ENCODE measurements at regions not wholly inside any gene's neighbourhood (a gene's known extent, or its start where the extent isn't known, plus 50 kb on each side); places are given as distances from the start of the nearest gene placed in this dataset.
A peak's percentile ranks its signal among the peaks of the same experiment; 100 is the strongest.

GRCh38 chr20:60117065-60117464 lies 158.8 kb downstream of the CDH26 start:
- TF ChIP-seq MAFK (IDR thresholded peaks at IDR 0.05; ENCODE audit: low read depth, low read length) (no peak), MAZ (IDR thresholded peaks at IDR 0.05; ENCODE audit: borderline replicate concordance, low read depth, low read length) (no peak), POLR2A (IDR thresholded peaks at IDR 0.05; ENCODE audit: low read depth, low read length) (no peak), FOS (IDR thresholded peaks at IDR 0.05; ENCODE audit: low read depth, low read length) (no peak), RAD21 (IDR thresholded peaks at IDR 0.05; ENCODE audit: low read length) (no peak), CHD1 (IDR thresholded peaks at IDR 0.05; ENCODE audit: low read depth, low read length) (no peak), NFE2L2 (IDR thresholded peaks at IDR 0.05; ENCODE audit: low read depth, low read length) (no peak), USF2 (IDR thresholded peaks at IDR 0.05; ENCODE audit: low read depth, low read length) (no peak), BHLHE40 (IDR thresholded peaks at IDR 0.05; ENCODE audit: low read depth, low read length) (no peak), RCOR1 (IDR thresholded peaks at IDR 0.05; ENCODE audit: insufficient replicate concordance, low read length) (no peak), CEBPB (IDR thresholded peaks at IDR 0.05; ENCODE audit: low read depth, low read length) (no peak), RFX5 (IDR thresholded peaks at IDR 0.05; ENCODE audit: low read depth, low read length) (no peak)
- H2BK15ac ChIP-seq (ENCODE audit: low read depth, low read length): no peak overlapping the region
- no peaks in the 10 kb centered on the region for H3K4me1 ChIP-seq (ENCODE audit: control insufficient read depth, insufficient read depth, low read length)
- H3K9me1 ChIP-seq (ENCODE audit: insufficient read depth, low read length): no peaks in the 10 kb centered on the region
- H2BK5ac ChIP-seq (ENCODE audit: low read depth, low read length, poor library complexity, severe bottlenecking): no peak overlapping the region
- DNase-seq: peak; percentile 8
- no peak overlapping the region for H3K27ac ChIP-seq (ENCODE audit: insufficient read depth, low read length)
- H3K4me3 ChIP-seq (ENCODE audit: insufficient read depth, low read depth, low read length): no peak overlapping the region
- WGBS, 2 experiments (ENCODE audit: extremely low coverage in 2 of 2, insufficient read length in 1 of 2): 19% methylated on average over 3 of the region's 7 CpGs; no CpG with 5 or more reads in 1 of the 2 experiments
- no peak overlapping the region for H3K14ac ChIP-seq (replicated peaks; ENCODE audit: low read depth, low read length)
- CTCF ChIA-PET: no interaction called here
- peaks cover 4% of the 10 kb centered on the region for H3K27me3 ChIP-seq (ENCODE audit: control insufficient read depth, insufficient read depth, low read length)
- no peak overlapping the region for H2BK120ac ChIP-seq (ENCODE audit: low read depth, low read length)
- dilution Hi-C loops (cut with HindIII; ENCODE audit: low sequenced_read_pairs, unreplicated experiment): no loop called here
- H3K56ac ChIP-seq (ENCODE audit: extremely low read depth, insufficient read depth, low read length): no peak overlapping the region
- H3K36me3 ChIP-seq (ENCODE audit: control insufficient read depth, insufficient read depth, low read length): no peaks in the 10 kb centered on the region
- in situ Hi-C loops (cut with MboI; ENCODE audit: low sequenced_read_pairs): no loop called here
- no peaks in the 10 kb centered on the region for H4K20me1 ChIP-seq (ENCODE audit: insufficient read depth, low read length)
- no peak overlapping the region for H3K4ac ChIP-seq (ENCODE audit: low read depth, low read length)
- no peak overlapping the region for H3K9ac ChIP-seq (ENCODE audit: low read depth, low read length)
- no peak overlapping the region for H2BK20ac ChIP-seq (ENCODE audit: low read depth, low read length)
- H3K9me3 ChIP-seq (ENCODE audit: control insufficient read depth, insufficient read depth, low read length): no peaks in the 10 kb centered on the region
- BruUV-seq (replicated peaks): no TSS peak
- ATAC-seq (ENCODE audit: low read depth): no peak
- H2AK9ac ChIP-seq (replicated peaks; ENCODE audit: low read depth, low read length, poor library complexity): no peak overlapping the region
- no peak overlapping the region for H3K18ac ChIP-seq (ENCODE audit: low read depth, low read length)
- no peak overlapping the region for H4K91ac ChIP-seq (ENCODE audit: insufficient read depth, low read depth, low read length)
- no peak overlapping the region for H2AFZ ChIP-seq (replicated peaks; ENCODE audit: low read length, poor library complexity)
- H2AK5ac ChIP-seq (ENCODE audit: low read depth, low read length): no peak overlapping the region
- POLR2A ChIA-PET (ENCODE audit: unreplicated experiment): no interaction called here
- H4K5ac ChIP-seq (ENCODE audit: low read depth, low read length): no peak overlapping the region
- H3K79me1 ChIP-seq (ENCODE audit: low read depth in 1 of 2, low read length in 2 of 2): no peaks in the 10 kb centered on the region
- no peak overlapping the region for H3K23ac ChIP-seq (ENCODE audit: low read depth, low read length)
- no peak overlapping the region for H3K4me2 ChIP-seq (ENCODE audit: low read depth, low read length)
- intact Hi-C loops (cut with micrococcal nuclease): no loop called here
- H4K8ac ChIP-seq (ENCODE audit: low read depth in 2 of 2, low read length in 2 of 2): no peak overlapping the region
